Memory B cell (primary cell): ENCODE measurements at regions not wholly inside any gene's neighbourhood (a gene's known extent, or its start where the extent isn't known, plus 50 kb on each side); places are given as distances from the start of the nearest gene placed in this dataset.

ENCODE experiments used
- ATAC-seq: fragments of 150-1000 bp; cut with Tn5 transposase; 2 replicates; pipeline ENCODE4 v1.10.0; 2021; ENCODE audit warnings: low read depth, mild to moderate bottlenecking, moderate library complexity
- DNase-seq, 2 donors: peaks; one replicate each; pipeline ENCODE4 v3.0.0; 2022; ENCODE audit warnings: low spot score in 2 of 2
- H3K27ac Mint-ChIP-seq: one replicate; pipeline ENCODE4 v1.8.0; 2022; ENCODE audit warnings: mild to moderate bottlenecking, moderate library complexity, mixed read lengths
- H3K27me3 Mint-ChIP-seq: one replicate; pipeline ENCODE4 v1.8.0; 2022; ENCODE audit warnings: mixed read lengths
- H3K36me3 Mint-ChIP-seq: one replicate; pipeline ENCODE4 v1.8.0; 2022; ENCODE audit warnings: mild to moderate bottlenecking, mixed read lengths
- H3K4me1 Mint-ChIP-seq: one replicate; pipeline ENCODE4 v1.8.0; 2022; ENCODE audit warnings: mixed read lengths
- H3K4me3 Mint-ChIP-seq: one replicate; pipeline ENCODE4 v1.8.0; 2022; ENCODE audit warnings: mild to moderate bottlenecking, moderate library complexity, mixed read lengths
- H3K9me3 Mint-ChIP-seq: one replicate; pipeline ENCODE4 v1.8.0; 2022; ENCODE audit warnings: mixed read lengths

- ATAC-seq, result no peak
- no peaks in the 10 kb centered on the region for H3K27me3 Mint-ChIP-seq
- DNase-seq, result no peak
- H3K9me3 Mint-ChIP-seq, result peaks cover 11% of the 10 kb centered on the region
- peaks cover 12% of the 10 kb centered on the region for H3K36me3 Mint-ChIP-seq
- H3K4me1 Mint-ChIP-seq, result peaks cover 3% of the 10 kb centered on the region
- H3K4me3 Mint-ChIP-seq, result no peak overlapping the region
- no peak overlapping the region for H3K27ac Mint-ChIP-seq
These were observed 458.8 kb upstream of the CBLB start for GRCh38 chr3:106327696-106328025.

- peaks cover 6% of the 10 kb centered on the region for H3K4me1 Mint-ChIP-seq
These were observed 459.4 kb upstream of the CBLB start for GRCh38 chr3:106328224-106328623.

GRCh38 chr3:106329521-106329920 lies 460.7 kb upstream of the CBLB start:
- Mint-ChIP-seq H3K4me1 (peaks cover 10% of the 10 kb centered on the region), H3K27me3 (no peaks in the 10 kb centered on the region), H3K36me3 (peaks cover 5% of the 10 kb centered on the region), H3K4me3 (no peak overlapping the region), H3K9me3 (peaks cover 3% of the 10 kb centered on the region), H3K27ac (no peak overlapping the region)
- DNase-seq, result no peak
- no peak for ATAC-seq

More at GRCh38 chr3:106328224-106328623, 459.4 kb upstream of the CBLB start:
- Mint-ChIP-seq H3K27ac (no peak overlapping the region), H3K9me3 (peaks cover 10% of the 10 kb centered on the region), H3K4me3 (no peak overlapping the region), H3K36me3 (peaks cover 11% of the 10 kb centered on the region), H3K27me3 (no peaks in the 10 kb centered on the region)
- DNase-seq (no peak), ATAC-seq (no peak)

GRCh38 chr3:106331636-106332035 lies 462.8 kb upstream of the CBLB start:
- no peaks in the 10 kb centered on the region for H3K9me3 Mint-ChIP-seq
- no peaks in the 10 kb centered on the region for H3K36me3 Mint-ChIP-seq
- H3K4me3 Mint-ChIP-seq, result no peak overlapping the region
- ATAC-seq, result no peak
- peaks cover 17% of the 10 kb centered on the region for H3K4me1 Mint-ChIP-seq
- no peak for DNase-seq
- no peaks in the 10 kb centered on the region for H3K27me3 Mint-ChIP-seq
- H3K27ac Mint-ChIP-seq, result no peak overlapping the region

GRCh38 chr3:106332129-106332528 lies 463.3 kb upstream of the CBLB start:
- H3K36me3 Mint-ChIP-seq, result no peaks in the 10 kb centered on the region
- DNase-seq (no peak), ATAC-seq (no peak)
- no peak overlapping the region for H3K27ac Mint-ChIP-seq
- H3K4me3 Mint-ChIP-seq, result no peak overlapping the region
- no peaks in the 10 kb centered on the region for H3K27me3 Mint-ChIP-seq
- peaks cover 17% of the 10 kb centered on the region for H3K4me1 Mint-ChIP-seq
- H3K9me3 Mint-ChIP-seq, result no peaks in the 10 kb centered on the region

GRCh38 chr3:106332884-106333283 lies 464.1 kb upstream of the CBLB start:
- DNase-seq (no peak), ATAC-seq (no peak)
- H3K36me3 Mint-ChIP-seq, result no peaks in the 10 kb centered on the region
- no peaks in the 10 kb centered on the region for H3K9me3 Mint-ChIP-seq
- H3K27me3 Mint-ChIP-seq, result no peaks in the 10 kb centered on the region
- no peak overlapping the region for H3K4me3 Mint-ChIP-seq
- H3K4me1 Mint-ChIP-seq, result peaks cover 17% of the 10 kb centered on the region
- H3K27ac Mint-ChIP-seq, result no peak overlapping the region

GRCh38 chr3:106333911-106334618 lies 465.3 kb upstream of the CBLB start:
- Mint-ChIP-seq H3K4me1 (peaks cover 17% of the 10 kb centered on the region), H3K9me3 (no peaks in the 10 kb centered on the region), H3K4me3 (no peak overlapping the region), H3K36me3 (no peaks in the 10 kb centered on the region), H3K27ac (peak overlapping the region; percentile 21), H3K27me3 (no peaks in the 10 kb centered on the region)
- ATAC-seq (peak; percentile 69), DNase-seq (no peak)

- Mint-ChIP-seq H3K27me3 (no peaks in the 10 kb centered on the region), H3K36me3 (no peaks in the 10 kb centered on the region), H3K4me1 (peaks cover 17% of the 10 kb centered on the region), H3K27ac (no peak overlapping the region), H3K4me3 (no peak overlapping the region), H3K9me3 (no peaks in the 10 kb centered on the region)
- ATAC-seq (no peak), DNase-seq (no peak)
These were observed 467.8 kb upstream of the CBLB start for GRCh38 chr3:106336619-106337018.

GRCh38 chr3:106337116-106337515 lies 468.3 kb upstream of the CBLB start:
- Mint-ChIP-seq H3K4me1 (peaks cover 17% of the 10 kb centered on the region), H3K36me3 (peaks cover under 1% of the 10 kb centered on the region), H3K27ac (no peak overlapping the region), H3K9me3 (no peaks in the 10 kb centered on the region), H3K4me3 (no peak overlapping the region), H3K27me3 (no peaks in the 10 kb centered on the region)
- no peak for ATAC-seq
- DNase-seq, result no peak

- Mint-ChIP-seq H3K27ac (no peak overlapping the region), H3K4me1 (peaks cover 11% of the 10 kb centered on the region)
These were observed 469.9 kb upstream of the CBLB start for GRCh38 chr3:106338582-106339214.

GRCh38 chr3:106339551-106339950 lies 470.7 kb upstream of the CBLB start:
- peaks cover 1% of the 10 kb centered on the region for H3K36me3 Mint-ChIP-seq
- ATAC-seq, result no peak
- no peaks in the 10 kb centered on the region for H3K27me3 Mint-ChIP-seq
- H3K4me3 Mint-ChIP-seq, result no peak overlapping the region
- DNase-seq, result no peak
- H3K27ac Mint-ChIP-seq, result no peak overlapping the region
- peaks cover 6% of the 10 kb centered on the region for H3K4me1 Mint-ChIP-seq
- H3K9me3 Mint-ChIP-seq, result no peaks in the 10 kb centered on the region

More at GRCh38 chr3:106338582-106339214, 469.9 kb upstream of the CBLB start:
- H3K9me3 Mint-ChIP-seq, result no peaks in the 10 kb centered on the region
- H3K36me3 Mint-ChIP-seq, result peaks cover 1% of the 10 kb centered on the region
- ATAC-seq, result no peak
- H3K27me3 Mint-ChIP-seq, result no peaks in the 10 kb centered on the region
- no peak overlapping the region for H3K4me3 Mint-ChIP-seq
- DNase-seq, result no peak

- H3K4me1 Mint-ChIP-seq, result peaks cover 3% of the 10 kb centered on the region
- H3K27me3 Mint-ChIP-seq, result no peaks in the 10 kb centered on the region
- DNase-seq (no peak), ATAC-seq (no peak)
- H3K4me3 Mint-ChIP-seq, result no peak overlapping the region
- peaks cover 1% of the 10 kb centered on the region for H3K36me3 Mint-ChIP-seq
- no peaks in the 10 kb centered on the region for H3K9me3 Mint-ChIP-seq
- H3K27ac Mint-ChIP-seq, result no peak overlapping the region
These were observed 472.3 kb upstream of the CBLB start for GRCh38 chr3:106341087-106341486.

GRCh38 chr3:106341586-106342162 lies 472.9 kb upstream of the CBLB start:
- ATAC-seq (no peak), DNase-seq (no peak)
- H3K27ac Mint-ChIP-seq, result no peak overlapping the region
- peaks cover 4% of the 10 kb centered on the region for H3K4me1 Mint-ChIP-seq
- H3K9me3 Mint-ChIP-seq, result no peaks in the 10 kb centered on the region
- peaks cover 1% of the 10 kb centered on the region for H3K36me3 Mint-ChIP-seq
- no peak overlapping the region for H3K4me3 Mint-ChIP-seq
- H3K27me3 Mint-ChIP-seq, result no peaks in the 10 kb centered on the region

GRCh38 chr3:106342386-106342785 lies 473.6 kb upstream of the CBLB start:
- Mint-ChIP-seq H3K27ac (no peak overlapping the region), H3K9me3 (no peaks in the 10 kb centered on the region), H3K4me3 (no peak overlapping the region), H3K36me3 (peaks cover 1% of the 10 kb centered on the region), H3K27me3 (no peaks in the 10 kb centered on the region), H3K4me1 (peaks cover 4% of the 10 kb centered on the region)
- DNase-seq, result no peak
- ATAC-seq, result no peak
